Right atrium auricular region (tissue), 2 donors: ENCODE measurements at regions not wholly inside any gene's neighbourhood (a gene's known extent, or its start where the extent isn't known, plus 50 kb on each side); places are given as distances from the start of the nearest gene placed in this dataset.

ENCODE experiments used
- DNase-seq: peaks from one replicate; pipeline ENCODE4 v3.0.0-alpha.2; 2019; ENCODE audit warnings: low spot score
- H3K27ac ChIP-seq, 2 donors: fragments of 200-600 bp; sonication (generic); 1 replicate in 1 of 2; 2 replicates in 1 of 2; pipeline ENCODE4 v1.5.1; 2016 to 2019
- H3K27me3 ChIP-seq, 2 donors: fragments of 200-600 bp; sonication (generic); one replicate each; pipeline versions ENCODE4 v1.5.1 to v1.6.0; 2017 to 2019
- H3K36me3 ChIP-seq: fragments of 200-600 bp; sonication (generic); one replicate; pipeline ENCODE4 v1.5.1; 2016
- H3K4me1 ChIP-seq, 2 donors: fragments of 200-600 bp; sonication (generic); one replicate each; pipeline versions ENCODE4 v1.5.1 to v1.6.0; 2017 to 2019
- H3K4me3 ChIP-seq, 2 donors: fragments of 200-600 bp; sonication (generic); 1 replicate in 1 of 2; 2 replicates in 1 of 2; pipeline ENCODE4 v1.5.1; 2017 to 2019; ENCODE audit warnings: mild to moderate bottlenecking in 1 of 2, moderate library complexity in 1 of 2
- H3K9me3 ChIP-seq, 2 donors: fragments of 200-600 bp; sonication (generic); one replicate each; pipeline ENCODE4 v1.5.1; 2019
- CTCF ChIP-seq, 2 donors: fragments of 200-600 bp; sonication (generic); IDR thresholded peaks; one replicate each; pipeline ENCODE4 v1.5.1; 2019; ENCODE audit warnings: antibody characterized with exemption in 2 of 2

DNA sequence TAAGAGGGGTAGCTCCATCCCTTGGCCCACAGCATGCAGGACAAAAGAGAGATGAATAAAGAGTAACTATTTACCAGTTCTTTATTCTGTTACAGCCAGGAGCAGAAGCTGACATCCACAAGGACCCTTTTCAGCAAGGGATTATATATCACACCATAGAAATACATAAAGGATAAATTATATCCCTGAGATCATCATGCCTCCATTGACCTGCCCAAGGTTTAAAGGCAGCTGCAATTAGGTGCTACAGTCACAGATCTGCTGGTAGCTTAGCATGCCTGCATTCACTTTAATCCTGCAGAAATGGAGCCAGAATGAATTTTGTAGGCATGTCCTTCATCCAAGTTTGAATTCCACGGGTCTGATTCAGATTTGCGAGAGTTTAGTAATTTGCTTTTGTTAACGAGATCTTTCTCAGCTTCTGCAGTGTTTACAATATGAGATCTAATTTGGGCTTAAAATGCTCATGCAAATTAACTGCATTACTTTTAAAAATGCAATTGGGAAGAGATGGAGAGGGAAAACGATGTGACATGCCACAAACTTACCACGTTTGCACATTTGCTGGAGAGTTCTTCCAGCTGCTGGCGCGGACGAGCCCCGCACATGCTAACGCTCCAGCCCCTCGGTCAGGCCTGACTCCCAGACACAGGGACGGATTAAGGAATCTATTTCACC, 327.0 kb upstream of the NOCT start:
- Histone ChIP-seq H3K27me3 (no peaks in the 10 kb centered on the region), H3K9me3 (no peaks in the 10 kb centered on the region), H3K36me3 (no peaks in the 10 kb centered on the region), H3K27ac (no peak overlapping the region), H3K4me1 (peaks cover 0 to 4% of the 10 kb centered on the region in 2 donors), H3K4me3 (no peak overlapping the region)
- no peak for TF ChIP-seq CTCF (IDR thresholded peaks at IDR 0.05)
- no peak for DNase-seq

GRCh38 chr4:138686106-138686835, 329.3 kb upstream of the NOCT start:
- no peaks in the 10 kb centered on the region for H3K36me3 ChIP-seq
- no peak for DNase-seq
- peaks cover 0 to 13% of the 10 kb centered on the region in 2 donors for H3K4me1 ChIP-seq
- H3K27ac ChIP-seq: peak overlapping the region; percentile 36 to 69
- no peaks in the 10 kb centered on the region for H3K9me3 ChIP-seq
- no peak for TF ChIP-seq CTCF (IDR thresholded peaks at IDR 0.05)
- no peak overlapping the region for H3K4me3 ChIP-seq
- no peaks in the 10 kb centered on the region for H3K27me3 ChIP-seq

- no peaks in the 10 kb centered on the region for H3K9me3 ChIP-seq
- H3K4me3 ChIP-seq: no peak overlapping the region
- H3K27me3 ChIP-seq: no peaks in the 10 kb centered on the region
- no peak for DNase-seq
- H3K36me3 ChIP-seq: no peaks in the 10 kb centered on the region
- TF ChIP-seq CTCF (IDR thresholded peaks at IDR 0.05): no peak
- H3K27ac ChIP-seq: peak overlapping the region; percentile 36 to 69
- H3K4me1 ChIP-seq: peaks cover 0 to 13% of the 10 kb centered on the region in 2 donors
Measured at GRCh38 chr4:138685316-138685715, 330.3 kb upstream of the NOCT start.

DNA sequence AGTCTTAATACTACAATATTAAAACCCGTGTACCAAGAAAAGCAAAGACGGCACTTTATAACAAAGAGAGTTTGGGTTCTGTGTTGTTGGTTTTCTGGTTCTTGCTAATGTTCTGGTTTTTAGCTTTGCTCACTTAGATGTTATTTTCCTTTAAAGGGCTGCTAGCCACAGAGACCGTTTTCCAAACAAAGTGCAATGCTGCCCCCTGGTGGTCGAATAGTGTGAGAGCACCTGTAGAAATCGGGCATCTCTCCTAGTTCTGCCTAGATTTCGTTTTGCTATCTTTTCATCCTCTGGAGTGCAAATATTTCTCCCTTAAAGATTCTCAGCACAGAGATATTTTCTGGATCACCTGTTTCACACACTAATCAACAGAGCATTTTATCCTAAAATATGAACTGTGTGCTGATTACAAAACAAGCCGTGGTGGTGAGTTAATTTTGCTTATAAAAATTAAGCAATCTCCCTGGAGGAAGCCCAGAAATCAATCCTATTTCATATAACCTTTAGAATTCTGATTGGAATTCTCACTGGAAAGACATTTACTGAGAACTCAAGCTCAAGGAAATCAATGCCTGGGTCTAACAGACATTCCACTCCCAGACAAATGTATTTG, 334.5 kb upstream of the NOCT start:
- H3K27me3 ChIP-seq: no peaks in the 10 kb centered on the region
- H3K27ac ChIP-seq: no peak overlapping the region
- TF ChIP-seq CTCF (IDR thresholded peaks at IDR 0.05): peak; percentile 83 to 94
- H3K4me1 ChIP-seq: peaks cover 0 to 9% of the 10 kb centered on the region in 2 donors
- H3K36me3 ChIP-seq: no peaks in the 10 kb centered on the region
- H3K9me3 ChIP-seq: no peaks in the 10 kb centered on the region
- DNase-seq: peak; percentile 91
- H3K4me3 ChIP-seq: no peak overlapping the region

DNA sequence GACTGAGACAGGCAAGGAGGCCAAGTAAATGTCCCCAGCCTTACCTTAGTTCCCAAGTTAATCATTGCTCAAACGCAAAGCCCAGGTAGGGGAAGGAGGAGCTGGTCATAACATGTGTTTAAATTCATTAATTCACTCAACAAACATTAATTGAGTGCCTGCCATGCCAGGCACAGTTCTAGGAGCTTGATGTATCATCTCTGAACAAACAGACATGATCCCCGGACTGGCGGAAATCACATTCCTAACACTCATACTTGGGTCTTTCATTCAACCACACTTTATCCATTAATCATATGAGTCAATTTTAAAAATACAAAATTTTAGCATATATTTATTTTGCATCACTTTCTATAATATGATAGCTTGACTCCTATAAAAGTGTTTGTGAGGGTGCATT, 335.3 kb upstream of the NOCT start:
- H3K4me3 ChIP-seq: no peak overlapping the region
- TF ChIP-seq CTCF (IDR thresholded peaks at IDR 0.05): no peak
- no peak overlapping the region for H3K27ac ChIP-seq
- H3K27me3 ChIP-seq: no peaks in the 10 kb centered on the region
- H3K4me1 ChIP-seq: peaks cover 0 to 9% of the 10 kb centered on the region in 2 donors
- no peaks in the 10 kb centered on the region for H3K9me3 ChIP-seq
- no peaks in the 10 kb centered on the region for H3K36me3 ChIP-seq
- no peak for DNase-seq
